Thyroid gland (tissue), 4 donors: ENCODE measurements at regions not wholly inside any gene's neighbourhood (a gene's known extent, or its start where the extent isn't known, plus 50 kb on each side); places are given as distances from the start of the nearest gene placed in this dataset.

ENCODE experiments used
- DNase-seq, 2 donors: peaks; one replicate each; pipeline ENCODE4 v3.0.0-alpha.2; 2019
- H3K27ac ChIP-seq, 3 donors: fragments of 200-600 bp; sonication (generic); 1 replicate in 2 of 3; 2 replicates in 1 of 3; pipeline ENCODE4 v1.5.1; 2016 to 2019; ENCODE audit warnings: mild to moderate bottlenecking in 1 of 3, moderate library complexity in 1 of 3
- H3K27me3 ChIP-seq: fragments of 200-600 bp; sonication (generic); one replicate; pipeline ENCODE4 v1.5.1; 2019
- H3K36me3 ChIP-seq, 2 donors: fragments of 200-600 bp; sonication (generic); one replicate each; pipeline ENCODE4 v1.5.1; 2016 to 2019
- H3K4me1 ChIP-seq, 2 donors: fragments of 200-600 bp; sonication (generic); one replicate each; pipeline ENCODE4 v1.5.1; 2017 to 2019
- H3K4me3 ChIP-seq, 3 donors: fragments of 200-600 bp; sonication (generic); replicated peaks in 1 of 3; 1 replicate in 2 of 3; 2 replicates in 1 of 3; pipeline ENCODE4 v1.5.1; 2016; ENCODE audit warnings: mild to moderate bottlenecking in 1 of 3
- H3K9me3 ChIP-seq: fragments of 200-600 bp; sonication (generic); one replicate; pipeline ENCODE4 v1.5.1; 2017
- POLR2A ChIP-seq, 2 donors: fragments of 450-650 bp; IDR thresholded peaks; one replicate each; pipeline ENCODE4 v1.6.1; 2017; ENCODE audit warnings: antibody characterized with exemption in 2 of 2, mild to moderate bottlenecking in 2 of 2, moderate library complexity in 1 of 2
- WGBS, 2 donors: methylation state at CpG; one replicate each; pipeline ENCODE4 v1.1.5; 2017; 5-methylcytosine and 5-hydroxymethylcytosine counted together
- intact Hi-C: fragments of 100-400 bp; cut with DNase I; formaldehyde crosslinking; loops from one replicate; pipeline ENCODE4 v1.15.1; 2023
- TF ChIP-seq, protein P1 (sequence below), 6 experiments: fragments of 200-600 bp in 3 of 6; fragments of 450-650 bp in 3 of 6; sonication (generic) in 3 of 6; IDR thresholded peaks; one replicate each; pipeline ENCODE4 v1.5.1; 2016 to 2019; ENCODE audit warnings: antibody characterized with exemption in 6 of 6, mild to moderate bottlenecking in 2 of 6, inconsistent platforms in 1 of 6, moderate library complexity in 1 of 6

GRCh38 chr3:75332794-75333193 lies 331.3 kb upstream of the FRG2C start:
- Histone ChIP-seq H3K27me3 (no peaks in the 10 kb centered on the region), H3K9me3 (no peaks in the 10 kb centered on the region), H3K4me1 (no peaks in the 10 kb centered on the region), H3K27ac (no peak overlapping the region), H3K4me3 (no peak overlapping the region), H3K36me3 (no peaks in the 10 kb centered on the region)
- no peak for DNase-seq
- intact Hi-C loops: no loop called here
- WGBS, 2 donors: 27 to 74% methylated on average over 2 of the region's 2 CpGs
- TF ChIP-seq, protein P1, sequence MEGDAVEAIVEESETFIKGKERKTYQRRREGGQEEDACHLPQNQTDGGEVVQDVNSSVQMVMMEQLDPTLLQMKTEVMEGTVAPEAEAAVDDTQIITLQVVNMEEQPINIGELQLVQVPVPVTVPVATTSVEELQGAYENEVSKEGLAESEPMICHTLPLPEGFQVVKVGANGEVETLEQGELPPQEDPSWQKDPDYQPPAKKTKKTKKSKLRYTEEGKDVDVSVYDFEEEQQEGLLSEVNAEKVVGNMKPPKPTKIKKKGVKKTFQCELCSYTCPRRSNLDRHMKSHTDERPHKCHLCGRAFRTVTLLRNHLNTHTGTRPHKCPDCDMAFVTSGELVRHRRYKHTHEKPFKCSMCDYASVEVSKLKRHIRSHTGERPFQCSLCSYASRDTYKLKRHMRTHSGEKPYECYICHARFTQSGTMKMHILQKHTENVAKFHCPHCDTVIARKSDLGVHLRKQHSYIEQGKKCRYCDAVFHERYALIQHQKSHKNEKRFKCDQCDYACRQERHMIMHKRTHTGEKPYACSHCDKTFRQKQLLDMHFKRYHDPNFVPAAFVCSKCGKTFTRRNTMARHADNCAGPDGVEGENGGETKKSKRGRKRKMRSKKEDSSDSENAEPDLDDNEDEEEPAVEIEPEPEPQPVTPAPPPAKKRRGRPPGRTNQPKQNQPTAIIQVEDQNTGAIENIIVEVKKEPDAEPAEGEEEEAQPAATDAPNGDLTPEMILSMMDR (IDR thresholded peaks at IDR 0.05): no peak
- no peak for TF ChIP-seq POLR2A (IDR thresholded peaks at IDR 0.05)

DNA sequence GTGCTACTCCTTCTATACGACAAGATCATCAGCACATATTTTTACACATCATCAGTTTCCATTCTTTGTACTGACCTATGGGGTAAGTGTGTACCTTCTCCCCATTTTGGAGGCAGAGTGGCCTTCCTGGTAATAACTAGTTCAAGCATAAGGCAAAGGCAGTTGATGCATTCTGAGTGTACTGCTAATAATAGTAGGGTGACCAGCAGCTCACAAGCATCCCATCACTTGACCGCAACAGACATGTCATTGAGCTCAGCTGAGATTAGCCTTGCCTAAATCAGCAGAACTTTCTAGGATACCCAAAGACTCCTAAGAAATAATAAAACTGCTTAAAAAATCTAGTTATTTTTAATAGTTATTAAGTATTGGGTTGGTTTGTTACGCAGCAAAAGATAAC lies 329.8 kb upstream of the FRG2C start:
- intact Hi-C loops: no loop called here
- no peak overlapping the region for H3K4me3 ChIP-seq
- no peaks in the 10 kb centered on the region for H3K4me1 ChIP-seq
- WGBS, 2 donors: 90 to 92% methylated on average over 3 of the region's 3 CpGs
- no peak overlapping the region for H3K27ac ChIP-seq
- no peaks in the 10 kb centered on the region for H3K36me3 ChIP-seq
- TF ChIP-seq, protein P1 (IDR thresholded peaks at IDR 0.05): no peak
- no peak for TF ChIP-seq POLR2A (IDR thresholded peaks at IDR 0.05)
- no peaks in the 10 kb centered on the region for H3K27me3 ChIP-seq
- no peaks in the 10 kb centered on the region for H3K9me3 ChIP-seq
- no peak for DNase-seq

DNA sequence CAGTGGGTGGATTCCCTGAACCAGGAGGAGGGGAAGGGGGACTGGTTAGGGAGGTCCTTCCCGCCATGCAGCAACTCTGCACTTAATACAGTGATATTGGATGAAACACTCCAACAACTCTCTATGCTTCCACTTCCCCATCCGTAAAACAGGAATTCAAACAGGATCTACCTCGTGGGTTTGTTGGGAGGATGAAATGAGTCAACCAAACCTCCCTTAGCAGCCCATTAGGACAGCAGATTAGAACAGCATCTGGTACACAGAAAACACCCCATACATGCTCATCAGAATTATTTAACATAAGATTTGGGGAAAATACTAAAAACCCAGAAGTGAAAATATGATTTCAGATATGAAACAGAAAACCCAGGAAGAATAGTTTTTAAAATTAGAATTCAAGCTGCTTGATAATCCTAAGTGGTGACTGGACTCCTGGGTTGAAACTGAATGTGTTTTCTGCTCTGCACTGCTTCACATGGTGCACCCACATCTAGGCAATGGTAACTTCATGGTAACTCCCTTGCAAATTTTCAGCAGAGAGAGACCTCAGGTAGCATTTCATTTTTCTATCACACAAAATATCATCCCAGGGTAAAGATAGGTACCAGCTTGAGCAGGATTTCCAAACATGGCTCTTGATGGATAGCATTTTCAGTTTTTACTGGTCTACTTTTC lies 326.8 kb upstream of the FRG2C start:
- no peak for TF ChIP-seq POLR2A (IDR thresholded peaks at IDR 0.05)
- TF ChIP-seq, protein P1 (IDR thresholded peaks at IDR 0.05): no peak
- H3K9me3 ChIP-seq: no peaks in the 10 kb centered on the region
- no peak overlapping the region for H3K4me3 ChIP-seq
- no peaks in the 10 kb centered on the region for H3K4me1 ChIP-seq
- H3K27me3 ChIP-seq: no peaks in the 10 kb centered on the region
- DNase-seq: no peak
- H3K36me3 ChIP-seq: no peaks in the 10 kb centered on the region
- no peak overlapping the region for H3K27ac ChIP-seq
- intact Hi-C loops: no loop called here
- WGBS, 2 donors: 72 to 75% methylated on average over 3 of the region's 3 CpGs

- H3K27me3 ChIP-seq: no peaks in the 10 kb centered on the region
Observed at GRCh38 chr3:75338342-75338741, 325.8 kb upstream of the FRG2C start.

More at GRCh38 chr3:75338342-75338741, 325.8 kb upstream of the FRG2C start:
- DNase-seq: no peak
- Histone ChIP-seq H3K4me1 (no peaks in the 10 kb centered on the region), H3K4me3 (no peak overlapping the region), H3K27ac (no peak overlapping the region), H3K9me3 (no peaks in the 10 kb centered on the region), H3K36me3 (no peaks in the 10 kb centered on the region)
- 88 to 92% methylated on average over 3 of the region's 3 CpGs for WGBS, 2 donors
- intact Hi-C loops: no loop called here
- TF ChIP-seq, protein P1 (IDR thresholded peaks at IDR 0.05): no peak
- TF ChIP-seq POLR2A (IDR thresholded peaks at IDR 0.05): no peak
